GM23338 (cell line): ENCODE measurements at regions not wholly inside any gene's neighbourhood (a gene's known extent, or its start where the extent isn't known, plus 50 kb on each side); places are given as distances from the start of the nearest gene placed in this dataset.
A peak's percentile ranks its signal among the peaks of the same experiment; 100 is the strongest.

Experiments used
- ATAC-seq: fragments of 200-7000 bp; cut with Tn5 transposase; 3 replicates; pipeline ENCODE4 v1.9.1; 2020
- DNase-seq: peaks from one replicate; pipeline ENCODE4 v3.0.0-alpha.2; 2015; ENCODE audit warnings: low spot score
- H2AFZ ChIP-seq: fragments of 200-600 bp; sonication (generic); 2 replicates; pipeline ENCODE4 v1.8.0; 2016; ENCODE audit warnings: antibody characterized with exemption, mild to moderate bottlenecking, moderate library complexity
- H3F3A ChIP-seq: fragments of 200-600 bp; sonication (generic); replicated peaks from 2 replicates; pipeline ENCODE4 v1.8.0; 2017; ENCODE audit warnings: antibody characterized with exemption, mixed run types, low read depth
- H3K27ac ChIP-seq: fragments of 200-600 bp; sonication (generic); 2 replicates; pipeline ENCODE4 v1.6.1; 2016; ENCODE audit warnings: low read depth
- H3K27me3 ChIP-seq: fragments of 200-600 bp; sonication (generic); 2 replicates; pipeline ENCODE4 v1.8.0; 2016; ENCODE audit warnings: mild to moderate bottlenecking, mixed run types, moderate library complexity; ENCODE audit not compliant: insufficient read depth
- H3K36me3 ChIP-seq: fragments of 200-600 bp; sonication (generic); 2 replicates; pipeline ENCODE4 v1.8.0; 2016; ENCODE audit warnings: mild to moderate bottlenecking; ENCODE audit not compliant: insufficient read depth
- H3K4me1 ChIP-seq: fragments of 200-600 bp; sonication (generic); 2 replicates; pipeline ENCODE4 v1.8.0; 2016; ENCODE audit warnings: mild to moderate bottlenecking, moderate library complexity; ENCODE audit not compliant: insufficient read depth
- H3K4me2 ChIP-seq: fragments of 200-600 bp; sonication (generic); 2 replicates; pipeline ENCODE4 v1.7.1; 2017; ENCODE audit warnings: mixed run types
- H3K4me3 ChIP-seq: fragments of 200-600 bp; sonication (generic); 2 replicates; pipeline ENCODE4 v1.6.1; 2016; ENCODE audit warnings: mixed run types
- H3K79me2 ChIP-seq: fragments of 200-600 bp; sonication (generic); replicated peaks from 2 replicates; pipeline ENCODE4 v1.8.0; 2017; ENCODE audit warnings: mild to moderate bottlenecking; ENCODE audit not compliant: insufficient read depth
- H3K9me2 ChIP-seq: fragments of 200-600 bp; sonication (generic); 2 replicates; pipeline ENCODE4 v1.8.0; 2017; ENCODE audit not compliant: insufficient read depth
- H4K20me1 ChIP-seq: fragments of 200-600 bp; sonication (generic); replicated peaks from 2 replicates; pipeline ENCODE4 v1.8.0; 2017; ENCODE audit warnings: mild to moderate bottlenecking; ENCODE audit not compliant: insufficient read depth
- H3K27ac Mint-ChIP-seq: 2 replicates; pipeline ENCODE4 v1.8.0; 2020; ENCODE audit warnings: inconsistent platforms, mild to moderate bottlenecking, moderate library complexity, mixed read lengths
- H3K27me3 Mint-ChIP-seq: 3 replicates; pipeline ENCODE4 v1.8.0; 2022; ENCODE audit warnings: low read depth, mild to moderate bottlenecking, moderate library complexity, mixed read lengths, inconsistent platforms; ENCODE audit not compliant: insufficient read depth, poor library complexity
- H3K36me3 Mint-ChIP-seq: 3 replicates; pipeline ENCODE4 v1.8.0; 2021; ENCODE audit warnings: low read depth, mild to moderate bottlenecking, inconsistent platforms, moderate library complexity, mixed read lengths
- H3K4me1 Mint-ChIP-seq: 3 replicates; pipeline ENCODE4 v1.8.0; 2020; ENCODE audit warnings: mild to moderate bottlenecking, inconsistent platforms, mixed read lengths
- H3K4me3 Mint-ChIP-seq: 3 replicates; pipeline ENCODE4 v1.8.0; 2021; ENCODE audit warnings: moderate library complexity, mild to moderate bottlenecking, inconsistent platforms, mixed read lengths
- H3K9me3 Mint-ChIP-seq: 3 replicates; pipeline ENCODE4 v1.8.0; 2020; ENCODE audit warnings: moderate library complexity, mild to moderate bottlenecking, inconsistent platforms, mixed read lengths
- EZH2 ChIP-seq: fragments of 200-600 bp; sonication (generic); IDR thresholded peaks from one replicate; pipeline ENCODE4 v1.8.0; 2017; ENCODE audit warnings: antibody characterized with exemption, mild to moderate bottlenecking, low read depth; ENCODE audit not compliant: unreplicated experiment
- NANOG ChIP-seq: IDR thresholded peaks from 2 replicates; pipeline ENCODE4 v1.6.1; 2016; ENCODE audit warnings: antibody characterized with exemption, borderline replicate concordance
- POLR2AphosphoS5 ChIP-seq: IDR thresholded peaks from 2 replicates; pipeline ENCODE4 v1.6.1; 2016; ENCODE audit warnings: antibody characterized with exemption, low read depth
- STAT1 ChIP-seq: IDR thresholded peaks from one replicate; pipeline ENCODE4 v1.6.1; 2016; ENCODE audit warnings: antibody characterized with exemption; ENCODE audit not compliant: unreplicated experiment
- ZNF114 ChIP-seq: fragments of 250-450 bp; sonication (Bioruptor Pico); IDR thresholded peaks from 2 replicates; pipeline ENCODE4 v1.5.0; 2020; ENCODE audit warnings: mild to moderate bottlenecking, moderate library complexity
- TF ChIP-seq, protein P1 (sequence below), 2 experiments: fragments of 200-600 bp in 1 of 2; sonication (generic) in 1 of 2; conservative IDR thresholded peaks; 2 replicates each; pipeline versions ENCODE4 v1.5.1 to v1.6.1; 2016 to 2017; ENCODE audit warnings: antibody characterized with exemption in 2 of 2, low read depth in 2 of 2, mild to moderate bottlenecking in 2 of 2, moderate library complexity in 1 of 2
- TF ChIP-seq, protein P2 (sequence below): IDR thresholded peaks from one replicate; pipeline ENCODE4 v1.6.1; 2018; ENCODE audit warnings: antibody characterized with exemption; ENCODE audit not compliant: unreplicated experiment
- TF ChIP-seq, protein P3 (sequence below): fragments of 250-450 bp; sonication (Bioruptor Pico); IDR thresholded peaks from 2 replicates; pipeline ENCODE4 v1.5.0; 2020; ENCODE audit warnings: mild to moderate bottlenecking, moderate library complexity

DNA sequence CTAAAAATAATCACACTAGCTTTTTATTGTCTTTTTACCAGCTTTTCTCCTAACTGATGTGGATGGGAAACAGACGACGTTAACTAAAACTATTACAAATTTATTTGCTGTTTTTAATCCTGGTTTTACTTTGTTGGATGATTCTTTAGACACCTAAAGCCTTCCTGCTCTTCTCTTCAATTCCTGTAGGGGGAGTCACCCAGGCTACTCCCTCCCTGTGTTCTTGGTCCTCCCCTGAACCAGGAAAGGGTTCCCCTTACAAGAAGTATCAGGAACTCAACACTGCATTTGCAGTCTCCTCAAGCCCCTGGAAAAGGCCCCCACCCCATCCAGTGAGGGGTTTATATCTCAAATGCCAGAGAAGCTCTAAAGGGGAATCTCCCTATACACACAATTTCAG lies 206.1 kb downstream of the SUCLA2 start:
- no peaks in the 10 kb centered on the region for H3K4me1 ChIP-seq
- peak; percentile 74 for DNase-seq
- ATAC-seq = peak; percentile 76
- H3K9me2 ChIP-seq = no peaks in the 10 kb centered on the region
- peaks cover 32% of the 10 kb centered on the region for H3K9me3 Mint-ChIP-seq
- H3F3A ChIP-seq = no peaks in the 10 kb centered on the region
- no peaks in the 10 kb centered on the region for H3K27me3 ChIP-seq
- H3K36me3 ChIP-seq = no peaks in the 10 kb centered on the region
- no peak overlapping the region for H3K27ac Mint-ChIP-seq
- no peak for TF ChIP-seq POLR2AphosphoS5
- TF ChIP-seq, protein P1, sequence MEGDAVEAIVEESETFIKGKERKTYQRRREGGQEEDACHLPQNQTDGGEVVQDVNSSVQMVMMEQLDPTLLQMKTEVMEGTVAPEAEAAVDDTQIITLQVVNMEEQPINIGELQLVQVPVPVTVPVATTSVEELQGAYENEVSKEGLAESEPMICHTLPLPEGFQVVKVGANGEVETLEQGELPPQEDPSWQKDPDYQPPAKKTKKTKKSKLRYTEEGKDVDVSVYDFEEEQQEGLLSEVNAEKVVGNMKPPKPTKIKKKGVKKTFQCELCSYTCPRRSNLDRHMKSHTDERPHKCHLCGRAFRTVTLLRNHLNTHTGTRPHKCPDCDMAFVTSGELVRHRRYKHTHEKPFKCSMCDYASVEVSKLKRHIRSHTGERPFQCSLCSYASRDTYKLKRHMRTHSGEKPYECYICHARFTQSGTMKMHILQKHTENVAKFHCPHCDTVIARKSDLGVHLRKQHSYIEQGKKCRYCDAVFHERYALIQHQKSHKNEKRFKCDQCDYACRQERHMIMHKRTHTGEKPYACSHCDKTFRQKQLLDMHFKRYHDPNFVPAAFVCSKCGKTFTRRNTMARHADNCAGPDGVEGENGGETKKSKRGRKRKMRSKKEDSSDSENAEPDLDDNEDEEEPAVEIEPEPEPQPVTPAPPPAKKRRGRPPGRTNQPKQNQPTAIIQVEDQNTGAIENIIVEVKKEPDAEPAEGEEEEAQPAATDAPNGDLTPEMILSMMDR (conservative IDR thresholded peaks at IDR 0.05; ENCODE audit: low read depth in 2 of 2) = peak; percentile 60 to 72
- H3K27me3 Mint-ChIP-seq = peaks cover 3% of the 10 kb centered on the region
- no peak overlapping the region for H3K27ac ChIP-seq
- no peak overlapping the region for H3K4me2 ChIP-seq
- no peaks in the 10 kb centered on the region for H4K20me1 ChIP-seq
- no peak overlapping the region for H3K4me3 Mint-ChIP-seq
- H2AFZ ChIP-seq = no peak overlapping the region
- H3K4me1 Mint-ChIP-seq = no peaks in the 10 kb centered on the region
- H3K4me3 ChIP-seq = no peak overlapping the region
- peaks cover 21% of the 10 kb centered on the region for H3K36me3 Mint-ChIP-seq
- no peaks in the 10 kb centered on the region for H3K79me2 ChIP-seq

DNA sequence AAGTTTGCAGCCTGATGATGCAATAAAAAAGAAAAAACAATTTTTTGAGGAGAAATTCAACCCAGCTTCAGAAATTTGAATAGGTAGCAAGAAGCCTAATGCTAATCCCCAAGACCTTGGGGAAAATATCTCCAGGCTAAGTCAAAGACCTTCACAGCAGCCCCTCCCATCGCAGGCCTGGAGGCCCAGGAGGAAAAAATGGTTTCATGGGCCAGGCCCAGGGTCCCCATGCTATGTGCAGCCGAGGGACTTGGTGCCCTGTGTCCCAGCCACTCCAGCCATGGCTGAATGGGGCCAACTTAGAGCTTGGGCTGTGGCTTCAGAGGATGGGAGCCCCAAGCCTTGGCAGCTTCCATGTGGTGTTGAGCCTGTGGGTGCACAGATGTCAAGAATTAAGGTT lies 210.3 kb downstream of the SUCLA2 start:
- DNase-seq (no peak), ATAC-seq (no peak)
- H3F3A ChIP-seq = no peaks in the 10 kb centered on the region
- TF ChIP-seq ZNF114 (no peak), NANOG (no peak), EZH2 (no peak), STAT1 (no peak)
- TF ChIP-seq, protein P2, sequence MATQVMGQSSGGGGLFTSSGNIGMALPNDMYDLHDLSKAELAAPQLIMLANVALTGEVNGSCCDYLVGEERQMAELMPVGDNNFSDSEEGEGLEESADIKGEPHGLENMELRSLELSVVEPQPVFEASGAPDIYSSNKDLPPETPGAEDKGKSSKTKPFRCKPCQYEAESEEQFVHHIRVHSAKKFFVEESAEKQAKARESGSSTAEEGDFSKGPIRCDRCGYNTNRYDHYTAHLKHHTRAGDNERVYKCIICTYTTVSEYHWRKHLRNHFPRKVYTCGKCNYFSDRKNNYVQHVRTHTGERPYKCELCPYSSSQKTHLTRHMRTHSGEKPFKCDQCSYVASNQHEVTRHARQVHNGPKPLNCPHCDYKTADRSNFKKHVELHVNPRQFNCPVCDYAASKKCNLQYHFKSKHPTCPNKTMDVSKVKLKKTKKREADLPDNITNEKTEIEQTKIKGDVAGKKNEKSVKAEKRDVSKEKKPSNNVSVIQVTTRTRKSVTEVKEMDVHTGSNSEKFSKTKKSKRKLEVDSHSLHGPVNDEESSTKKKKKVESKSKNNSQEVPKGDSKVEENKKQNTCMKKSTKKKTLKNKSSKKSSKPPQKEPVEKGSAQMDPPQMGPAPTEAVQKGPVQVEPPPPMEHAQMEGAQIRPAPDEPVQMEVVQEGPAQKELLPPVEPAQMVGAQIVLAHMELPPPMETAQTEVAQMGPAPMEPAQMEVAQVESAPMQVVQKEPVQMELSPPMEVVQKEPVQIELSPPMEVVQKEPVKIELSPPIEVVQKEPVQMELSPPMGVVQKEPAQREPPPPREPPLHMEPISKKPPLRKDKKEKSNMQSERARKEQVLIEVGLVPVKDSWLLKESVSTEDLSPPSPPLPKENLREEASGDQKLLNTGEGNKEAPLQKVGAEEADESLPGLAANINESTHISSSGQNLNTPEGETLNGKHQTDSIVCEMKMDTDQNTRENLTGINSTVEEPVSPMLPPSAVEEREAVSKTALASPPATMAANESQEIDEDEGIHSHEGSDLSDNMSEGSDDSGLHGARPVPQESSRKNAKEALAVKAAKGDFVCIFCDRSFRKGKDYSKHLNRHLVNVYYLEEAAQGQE = no peak
- TF ChIP-seq, protein P3, sequence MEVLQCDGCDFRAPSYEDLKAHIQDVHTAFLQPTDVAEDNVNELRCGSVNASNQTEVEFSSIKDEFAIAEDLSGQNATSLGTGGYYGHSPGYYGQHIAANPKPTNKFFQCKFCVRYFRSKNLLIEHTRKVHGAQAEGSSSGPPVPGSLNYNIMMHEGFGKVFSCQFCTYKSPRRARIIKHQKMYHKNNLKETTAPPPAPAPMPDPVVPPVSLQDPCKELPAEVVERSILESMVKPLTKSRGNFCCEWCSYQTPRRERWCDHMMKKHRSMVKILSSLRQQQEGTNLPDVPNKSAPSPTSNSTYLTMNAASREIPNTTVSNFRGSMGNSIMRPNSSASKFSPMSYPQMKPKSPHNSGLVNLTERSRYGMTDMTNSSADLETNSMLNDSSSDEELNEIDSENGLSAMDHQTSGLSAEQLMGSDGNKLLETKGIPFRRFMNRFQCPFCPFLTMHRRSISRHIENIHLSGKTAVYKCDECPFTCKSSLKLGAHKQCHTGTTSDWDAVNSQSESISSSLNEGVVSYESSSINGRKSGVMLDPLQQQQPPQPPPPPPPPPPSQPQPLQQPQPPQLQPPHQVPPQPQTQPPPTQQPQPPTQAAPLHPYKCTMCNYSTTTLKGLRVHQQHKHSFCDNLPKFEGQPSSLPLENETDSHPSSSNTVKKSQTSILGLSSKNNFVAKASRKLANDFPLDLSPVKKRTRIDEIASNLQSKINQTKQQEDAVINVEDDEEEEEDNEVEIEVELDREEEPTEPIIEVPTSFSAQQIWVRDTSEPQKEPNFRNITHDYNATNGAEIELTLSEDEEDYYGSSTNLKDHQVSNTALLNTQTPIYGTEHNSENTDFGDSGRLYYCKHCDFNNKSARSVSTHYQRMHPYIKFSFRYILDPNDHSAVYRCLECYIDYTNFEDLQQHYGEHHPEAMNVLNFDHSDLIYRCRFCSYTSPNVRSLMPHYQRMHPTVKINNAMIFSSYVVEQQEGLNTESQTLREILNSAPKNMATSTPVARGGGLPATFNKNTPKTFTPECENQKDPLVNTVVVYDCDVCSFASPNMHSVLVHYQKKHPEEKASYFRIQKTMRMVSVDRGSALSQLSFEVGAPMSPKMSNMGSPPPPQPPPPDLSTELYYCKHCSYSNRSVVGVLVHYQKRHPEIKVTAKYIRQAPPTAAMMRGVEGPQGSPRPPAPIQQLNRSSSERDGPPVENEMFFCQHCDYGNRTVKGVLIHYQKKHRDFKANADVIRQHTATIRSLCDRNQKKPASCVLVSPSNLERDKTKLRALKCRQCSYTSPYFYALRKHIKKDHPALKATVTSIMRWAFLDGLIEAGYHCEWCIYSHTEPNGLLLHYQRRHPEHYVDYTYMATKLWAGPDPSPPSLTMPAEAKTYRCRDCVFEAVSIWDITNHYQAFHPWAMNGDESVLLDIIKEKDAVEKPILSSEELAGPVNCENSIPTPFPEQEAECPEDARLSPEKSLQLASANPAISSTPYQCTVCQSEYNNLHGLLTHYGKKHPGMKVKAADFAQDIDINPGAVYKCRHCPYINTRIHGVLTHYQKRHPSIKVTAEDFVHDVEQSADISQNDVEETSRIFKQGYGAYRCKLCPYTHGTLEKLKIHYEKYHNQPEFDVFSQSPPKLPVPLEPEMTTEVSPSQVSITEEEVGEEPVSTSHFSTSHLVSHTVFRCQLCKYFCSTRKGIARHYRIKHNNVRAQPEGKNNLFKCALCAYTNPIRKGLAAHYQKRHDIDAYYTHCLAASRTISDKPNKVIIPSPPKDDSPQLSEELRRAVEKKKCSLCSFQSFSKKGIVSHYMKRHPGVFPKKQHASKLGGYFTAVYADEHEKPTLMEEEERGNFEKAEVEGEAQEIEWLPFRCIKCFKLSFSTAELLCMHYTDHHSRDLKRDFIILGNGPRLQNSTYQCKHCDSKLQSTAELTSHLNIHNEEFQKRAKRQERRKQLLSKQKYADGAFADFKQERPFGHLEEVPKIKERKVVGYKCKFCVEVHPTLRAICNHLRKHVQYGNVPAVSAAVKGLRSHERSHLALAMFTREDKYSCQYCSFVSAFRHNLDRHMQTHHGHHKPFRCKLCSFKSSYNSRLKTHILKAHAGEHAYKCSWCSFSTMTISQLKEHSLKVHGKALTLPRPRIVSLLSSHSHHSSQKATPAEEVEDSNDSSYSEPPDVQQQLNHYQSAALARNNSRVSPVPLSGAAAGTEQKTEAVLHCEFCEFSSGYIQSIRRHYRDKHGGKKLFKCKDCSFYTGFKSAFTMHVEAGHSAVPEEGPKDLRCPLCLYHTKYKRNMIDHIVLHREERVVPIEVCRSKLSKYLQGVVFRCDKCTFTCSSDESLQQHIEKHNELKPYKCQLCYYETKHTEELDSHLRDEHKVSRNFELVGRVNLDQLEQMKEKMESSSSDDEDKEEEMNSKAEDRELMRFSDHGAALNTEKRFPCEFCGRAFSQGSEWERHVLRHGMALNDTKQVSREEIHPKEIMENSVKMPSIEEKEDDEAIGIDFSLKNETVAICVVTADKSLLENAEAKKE (CRISPR knock-in tag) = no peak
- TF ChIP-seq, protein P1 (conservative IDR thresholded peaks at IDR 0.05; ENCODE audit: low read depth in 2 of 2) = no peak
- H4K20me1 ChIP-seq = no peaks in the 10 kb centered on the region
- no peaks in the 10 kb centered on the region for H3K9me2 ChIP-seq
- no peak overlapping the region for H3K27ac ChIP-seq
- Mint-ChIP-seq H3K4me1 (no peaks in the 10 kb centered on the region), H3K36me3 (peaks cover 26% of the 10 kb centered on the region), H3K27ac (no peak overlapping the region), H3K9me3 (peaks cover 49% of the 10 kb centered on the region), H3K27me3 (peaks cover 1% of the 10 kb centered on the region), H3K4me3 (no peak overlapping the region)
- no peak overlapping the region for H2AFZ ChIP-seq
- no peaks in the 10 kb centered on the region for H3K4me1 ChIP-seq
- no peaks in the 10 kb centered on the region for H3K79me2 ChIP-seq
- no peaks in the 10 kb centered on the region for H3K27me3 ChIP-seq
- no peak overlapping the region for H3K4me3 ChIP-seq
- no peaks in the 10 kb centered on the region for H3K36me3 ChIP-seq
- H3K4me2 ChIP-seq = no peak overlapping the region
